ENCODE measurements at regions not wholly inside any gene's neighbourhood (a gene's known extent, or its start where the extent isn't known, plus 50 kb on each side); places are given as distances from the start of the nearest gene placed in this dataset.
"Not testable (repeated sequence)": the region's sequence is repeated elsewhere in the genome, so short reads cannot be mapped to it uniquely, and the experiment has no call there.

GRCh38 chr3:193031911-193032310, 114.3 kb upstream of the MB21D2 start:
- no peak overlapping the region for H2BK15ac ChIP-seq (replicated peaks; ENCODE audit: low read depth)
- H3K27me3 ChIP-seq (ENCODE audit: insufficient read depth, low read length, poor library complexity) = no peaks in the 10 kb centered on the region
- no peaks in the 10 kb centered on the region for H3K36me3 ChIP-seq (ENCODE audit: control insufficient read depth, insufficient read depth, low read length)
- H3K79me1 ChIP-seq (ENCODE audit: low read length) = no peaks in the 10 kb centered on the region
- no peak overlapping the region for H4K8ac ChIP-seq (ENCODE audit: low read depth, low read length)
- H2AK5ac ChIP-seq (ENCODE audit: low read length) = no peak overlapping the region
- no peak overlapping the region for H3K23ac ChIP-seq (ENCODE audit: low read length)
- H3K4me1 ChIP-seq (ENCODE audit: control insufficient read depth, low read depth, low read length) = no peaks in the 10 kb centered on the region
- H2BK120ac ChIP-seq (ENCODE audit: low read depth, low read length) = no peak overlapping the region
- H4K5ac ChIP-seq (ENCODE audit: low read length) = no peak overlapping the region
- H3K9ac ChIP-seq (ENCODE audit: low read length) = no peak overlapping the region
- no CpG with 5 or more reads among the region's 2 CpGs for WGBS (ENCODE audit: extremely low coverage, insufficient coverage, low lambda C conversion rate)
- H3K56ac ChIP-seq (ENCODE audit: low read length) = no peak overlapping the region
- no peaks in the 10 kb centered on the region for H3K79me2 ChIP-seq (ENCODE audit: control insufficient read depth, insufficient read depth, low read length)
- H3K18ac ChIP-seq (ENCODE audit: low read length) = no peak overlapping the region
- no peak overlapping the region for H3K27ac ChIP-seq (ENCODE audit: low read depth, low read length)
- H3K4me2 ChIP-seq (ENCODE audit: low read length) = no peak overlapping the region
- no peak for DNase-seq
- no peak overlapping the region for H3K4ac ChIP-seq (ENCODE audit: low read depth, low read length)
- H2BK5ac ChIP-seq (ENCODE audit: low read length) = no peak overlapping the region
- H3K4me3 ChIP-seq (ENCODE audit: low read length) = no peak overlapping the region

- Histone ChIP-seq H3K4me1 (ENCODE audit: control insufficient read depth, low read depth, low read length) (no peaks in the 10 kb centered on the region), H3K56ac (ENCODE audit: low read length) (no peak overlapping the region), H3K4me3 (ENCODE audit: low read length) (no peak overlapping the region), H2BK5ac (ENCODE audit: low read length) (no peak overlapping the region), H3K79me2 (ENCODE audit: control insufficient read depth, insufficient read depth, low read length) (no peaks in the 10 kb centered on the region), H3K79me1 (ENCODE audit: low read length) (no peaks in the 10 kb centered on the region), H4K5ac (ENCODE audit: low read length) (no peak overlapping the region), H4K8ac (ENCODE audit: low read depth, low read length) (no peak overlapping the region), H3K4me2 (ENCODE audit: low read length) (no peak overlapping the region), H3K18ac (ENCODE audit: low read length) (no peak overlapping the region), H3K23ac (ENCODE audit: low read length) (no peak overlapping the region), H3K4ac (ENCODE audit: low read depth, low read length) (no peak overlapping the region), H3K27ac (ENCODE audit: low read depth, low read length) (no peak overlapping the region), H3K36me3 (ENCODE audit: control insufficient read depth, insufficient read depth, low read length) (no peaks in the 10 kb centered on the region), H3K9ac (ENCODE audit: low read length) (no peak overlapping the region), H3K27me3 (ENCODE audit: insufficient read depth, low read length, poor library complexity) (no peaks in the 10 kb centered on the region), H2BK15ac (replicated peaks; ENCODE audit: low read depth) (no peak overlapping the region), H2AK5ac (ENCODE audit: low read length) (no peak overlapping the region), H2BK120ac (ENCODE audit: low read depth, low read length) (no peak overlapping the region)
- no peak for DNase-seq
- no CpG with 5 or more reads among the region's 7 CpGs for WGBS (ENCODE audit: extremely low coverage, insufficient coverage, low lambda C conversion rate)
Measured at GRCh38 chr3:193033226-193033780, 115.6 kb upstream of the MB21D2 start.

GRCh38 chr3:193037828-193038227, 120.2 kb upstream of the MB21D2 start:
- not testable (repeated sequence) for H3K36me3 ChIP-seq (ENCODE audit: control insufficient read depth, insufficient read depth, low read length); H3K27me3 ChIP-seq (ENCODE audit: insufficient read depth, low read length, poor library complexity); H4K5ac ChIP-seq (ENCODE audit: low read length); DNase-seq; H2BK120ac ChIP-seq (ENCODE audit: low read depth, low read length); H3K4ac ChIP-seq (ENCODE audit: low read depth, low read length); H4K8ac ChIP-seq (ENCODE audit: low read depth, low read length); H2AK5ac ChIP-seq (ENCODE audit: low read length); H3K4me3 ChIP-seq (ENCODE audit: low read length); H3K79me1 ChIP-seq (ENCODE audit: low read length); H2BK5ac ChIP-seq (ENCODE audit: low read length); H3K4me2 ChIP-seq (ENCODE audit: low read length); H3K56ac ChIP-seq (ENCODE audit: low read length); H3K79me2 ChIP-seq (ENCODE audit: control insufficient read depth, insufficient read depth, low read length); H3K9ac ChIP-seq (ENCODE audit: low read length); H3K27ac ChIP-seq (ENCODE audit: low read depth, low read length); H3K4me1 ChIP-seq (ENCODE audit: control insufficient read depth, low read depth, low read length); H2BK15ac ChIP-seq (replicated peaks; ENCODE audit: low read depth); H3K23ac ChIP-seq (ENCODE audit: low read length); H3K18ac ChIP-seq (ENCODE audit: low read length)
- no CpG with 5 or more reads among the region's 3 CpGs for WGBS (ENCODE audit: extremely low coverage, insufficient coverage, low lambda C conversion rate)

GRCh38 chr3:193039058-193039457, 121.4 kb upstream of the MB21D2 start:
- H2AK5ac ChIP-seq (ENCODE audit: low read length) = no peak overlapping the region
- DNase-seq = no peak
- no peak overlapping the region for H2BK5ac ChIP-seq (ENCODE audit: low read length)
- H3K79me1 ChIP-seq (ENCODE audit: low read length) = no peaks in the 10 kb centered on the region
- H3K56ac ChIP-seq (ENCODE audit: low read length) = no peak overlapping the region
- H3K4me2 ChIP-seq (ENCODE audit: low read length) = no peak overlapping the region
- no peak overlapping the region for H3K9ac ChIP-seq (ENCODE audit: low read length)
- H2BK15ac ChIP-seq (replicated peaks; ENCODE audit: low read depth) = no peak overlapping the region
- H3K79me2 ChIP-seq (ENCODE audit: control insufficient read depth, insufficient read depth, low read length) = no peaks in the 10 kb centered on the region
- no peaks in the 10 kb centered on the region for H3K27me3 ChIP-seq (ENCODE audit: insufficient read depth, low read length, poor library complexity)
- H4K8ac ChIP-seq (ENCODE audit: low read depth, low read length) = no peak overlapping the region
- H4K5ac ChIP-seq (ENCODE audit: low read length) = no peak overlapping the region
- H2BK120ac ChIP-seq (ENCODE audit: low read depth, low read length) = no peak overlapping the region
- H3K23ac ChIP-seq (ENCODE audit: low read length) = no peak overlapping the region
- no peak overlapping the region for H3K4ac ChIP-seq (ENCODE audit: low read depth, low read length)
- no peak overlapping the region for H3K4me3 ChIP-seq (ENCODE audit: low read length)
- no peaks in the 10 kb centered on the region for H3K36me3 ChIP-seq (ENCODE audit: control insufficient read depth, insufficient read depth, low read length)
- no peak overlapping the region for H3K27ac ChIP-seq (ENCODE audit: low read depth, low read length)
- peak overlapping the region; percentile 75 for H3K18ac ChIP-seq (ENCODE audit: low read length)
- no peaks in the 10 kb centered on the region for H3K4me1 ChIP-seq (ENCODE audit: control insufficient read depth, low read depth, low read length)
- WGBS (ENCODE audit: extremely low coverage, insufficient coverage, low lambda C conversion rate) = no CpG with 5 or more reads among the region's 3 CpGs

- Histone ChIP-seq H3K27me3 (ENCODE audit: insufficient read depth, low read length, poor library complexity) (no peaks in the 10 kb centered on the region), H3K4me1 (ENCODE audit: control insufficient read depth, low read depth, low read length) (no peaks in the 10 kb centered on the region), H3K56ac (ENCODE audit: low read length) (no peak overlapping the region), H3K23ac (ENCODE audit: low read length) (no peak overlapping the region), H3K79me2 (ENCODE audit: control insufficient read depth, insufficient read depth, low read length) (no peaks in the 10 kb centered on the region), H2BK5ac (ENCODE audit: low read length) (no peak overlapping the region), H3K18ac (ENCODE audit: low read length) (no peak overlapping the region), H3K36me3 (ENCODE audit: control insufficient read depth, insufficient read depth, low read length) (no peaks in the 10 kb centered on the region), H3K79me1 (ENCODE audit: low read length) (no peaks in the 10 kb centered on the region), H3K9ac (ENCODE audit: low read length) (no peak overlapping the region), H2BK120ac (ENCODE audit: low read depth, low read length) (peak overlapping the region; percentile 61), H3K4me2 (ENCODE audit: low read length) (no peak overlapping the region), H2BK15ac (replicated peaks; ENCODE audit: low read depth) (no peak overlapping the region), H4K8ac (ENCODE audit: low read depth, low read length) (no peak overlapping the region), H4K5ac (ENCODE audit: low read length) (no peak overlapping the region), H3K27ac (ENCODE audit: low read depth, low read length) (no peak overlapping the region), H2AK5ac (ENCODE audit: low read length) (no peak overlapping the region), H3K4me3 (ENCODE audit: low read length) (no peak overlapping the region), H3K4ac (ENCODE audit: low read depth, low read length) (no peak overlapping the region)
- DNase-seq = peak; percentile 74
- WGBS (ENCODE audit: extremely low coverage, insufficient coverage, low lambda C conversion rate) = no CpG with 5 or more reads among the region's 2 CpGs
Measured at GRCh38 chr3:193040836-193041672, 123.4 kb upstream of the MB21D2 start.

Data from mesendoderm (in vitro differentiated cells).